HK-2 (cell line): ENCODE measurements at regions not wholly inside any gene's neighbourhood (a gene's known extent, or its start where the extent isn't known, plus 50 kb on each side); places are given as distances from the start of the nearest gene placed in this dataset.

Experiments
- DNase-seq: peaks from one replicate; pipeline ENCODE4 v3.0.0-alpha.2; 2018; ENCODE audit not compliant: unreplicated experiment

DNA sequence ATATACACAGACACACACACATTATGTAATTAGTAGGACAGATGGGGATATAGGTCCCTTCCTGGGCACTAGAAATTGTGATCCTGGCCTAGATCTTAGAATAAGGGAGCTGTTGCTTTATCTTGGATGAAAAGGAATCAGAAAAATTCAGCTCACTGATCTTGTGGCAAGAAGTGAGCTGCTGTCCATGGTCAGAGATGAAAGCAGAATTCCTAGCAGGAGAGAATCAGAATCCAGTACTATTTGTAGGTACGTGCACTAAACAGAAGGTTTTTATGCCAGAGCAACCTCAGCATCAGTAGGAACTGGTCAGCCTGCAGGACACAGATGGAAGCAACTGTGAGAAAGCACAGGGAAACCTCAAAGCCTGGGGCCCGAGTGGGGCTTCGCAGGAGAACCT lies 549.2 kb upstream of the POM121L12 start:
- DNase-seq = no peak

DNA sequence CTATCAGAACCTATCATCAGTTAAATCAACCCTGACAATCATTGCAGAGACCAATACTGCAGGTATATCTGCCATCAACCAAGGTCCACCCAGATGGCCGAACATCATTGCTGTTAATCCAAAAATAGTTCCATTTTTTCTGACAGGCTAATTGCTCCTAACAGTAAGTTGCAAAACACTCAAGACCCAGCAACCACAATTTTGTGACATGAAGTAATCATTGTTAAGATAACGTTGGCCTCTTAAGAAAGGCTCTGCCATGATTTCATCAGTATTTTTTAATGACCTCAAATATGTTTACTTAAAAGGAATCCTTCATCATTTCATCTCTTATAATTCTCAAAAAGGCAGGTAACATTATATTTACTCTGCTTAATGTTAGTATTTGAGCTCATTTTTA lies 553.4 kb upstream of the POM121L12 start:
- DNase-seq = no peak

DNA sequence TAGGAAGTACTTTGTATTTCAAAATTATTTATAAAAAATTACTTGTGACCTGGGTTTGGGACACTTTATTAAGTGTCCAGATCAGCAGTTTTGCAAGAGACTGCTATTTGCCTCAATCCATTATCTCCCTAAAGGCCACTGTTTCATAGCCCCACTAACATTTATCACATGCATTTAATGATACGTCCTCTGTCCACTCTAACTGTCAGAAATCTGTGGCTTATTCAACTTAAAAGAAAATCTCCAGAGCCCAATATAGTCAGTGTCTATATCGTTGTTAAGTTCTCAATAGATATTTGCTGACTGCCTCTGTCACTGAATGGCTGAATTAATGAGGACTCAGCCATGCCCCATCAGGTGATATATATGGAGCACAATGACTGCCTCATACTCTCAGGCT lies 553.9 kb upstream of the POM121L12 start:
- no peak for DNase-seq

DNA sequence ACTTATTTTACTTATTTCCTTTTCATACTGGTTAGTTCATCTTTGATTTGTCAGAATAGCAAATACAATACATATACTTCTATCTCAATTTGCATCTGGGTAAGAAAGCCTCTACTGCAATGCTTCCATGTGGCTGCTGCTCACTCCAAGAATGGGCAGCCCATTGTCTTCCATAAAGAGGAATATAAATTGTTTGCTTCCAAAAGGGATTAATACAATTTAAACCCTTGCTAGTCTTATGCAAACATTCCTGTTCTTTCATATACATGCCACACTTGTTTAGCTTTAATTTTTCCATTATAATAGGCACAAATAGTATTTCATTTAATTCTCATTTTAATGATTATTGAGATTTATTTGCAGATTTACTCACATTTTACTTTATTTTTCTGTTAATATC lies 555.4 kb upstream of the POM121L12 start:
- DNase-seq = no peak

DNA sequence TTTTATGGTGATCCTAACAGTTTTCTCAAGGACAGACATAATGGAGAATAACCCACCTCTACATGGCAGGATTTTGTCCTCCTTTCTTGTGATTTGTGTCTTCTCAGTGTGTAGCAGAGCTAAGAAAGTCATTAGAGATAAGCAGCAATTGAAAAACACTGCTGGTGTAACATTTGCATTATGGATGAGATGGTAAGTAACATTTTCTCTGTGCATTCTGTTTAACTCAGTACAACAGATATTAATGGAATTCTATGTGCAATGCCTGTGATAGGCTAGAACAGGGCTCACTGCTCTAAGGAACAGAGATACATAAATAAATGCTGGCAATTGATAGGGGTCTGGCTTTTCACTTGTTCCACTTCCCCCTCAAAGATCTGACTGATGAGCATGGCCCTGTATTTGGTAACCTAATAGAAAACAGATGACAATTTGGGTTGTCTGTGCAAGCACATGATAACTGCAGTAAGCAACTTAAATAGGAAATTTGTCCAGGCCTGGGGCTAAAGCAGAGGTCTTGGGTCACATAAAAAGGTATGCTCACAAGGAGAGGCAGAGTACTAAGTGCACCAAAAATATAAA lies 560.3 kb upstream of the POM121L12 start:
- DNase-seq = no peak

DNA sequence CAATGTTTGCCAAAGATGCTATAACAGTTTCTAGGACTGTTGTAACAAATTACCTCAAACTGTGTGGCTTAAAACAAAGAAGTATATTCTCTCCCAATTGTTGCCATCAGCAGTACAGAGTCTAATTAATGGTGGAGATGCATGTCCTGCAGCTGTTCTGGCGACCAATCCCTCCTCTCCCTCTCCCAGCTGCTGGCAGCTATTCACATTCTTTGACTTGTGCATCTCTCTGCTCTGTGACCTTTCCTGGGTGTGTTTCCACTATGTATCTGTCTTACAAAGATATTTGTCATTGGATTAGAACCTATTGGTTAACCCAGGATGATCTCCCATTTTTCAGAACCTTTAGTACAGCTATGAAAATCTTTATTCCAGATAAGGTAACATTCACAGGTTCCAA lies 561.7 kb upstream of the POM121L12 start:
- no peak for DNase-seq

DNA sequence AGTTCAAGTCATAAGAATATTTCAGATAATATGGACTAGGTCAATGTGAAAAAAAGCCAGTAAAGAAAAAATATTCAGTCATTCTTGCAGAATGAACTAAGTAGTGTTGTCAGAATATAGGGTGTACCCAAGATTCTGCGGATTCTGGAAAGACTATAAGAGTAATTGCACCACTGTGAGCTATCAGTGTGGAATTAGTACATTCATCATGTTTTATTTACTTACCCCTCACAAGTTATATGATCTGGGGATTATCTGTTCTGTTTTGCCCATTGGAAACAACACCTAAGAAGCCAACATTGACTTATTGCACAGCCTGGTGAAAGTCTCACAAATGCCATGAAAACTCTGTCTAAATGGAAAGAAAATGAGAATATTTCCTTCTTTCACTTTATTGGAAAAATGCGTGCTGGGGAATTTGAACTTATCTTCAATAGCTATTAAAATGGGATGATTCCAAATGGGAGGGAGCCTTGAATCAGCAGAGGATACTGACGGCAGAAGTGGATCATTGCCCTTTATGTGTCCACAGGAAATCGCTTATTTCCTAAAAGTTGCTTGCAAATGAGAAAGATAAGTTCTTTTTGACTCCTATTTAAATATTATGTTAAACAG lies 563.3 kb upstream of the POM121L12 start:
- DNase-seq = no peak

DNA sequence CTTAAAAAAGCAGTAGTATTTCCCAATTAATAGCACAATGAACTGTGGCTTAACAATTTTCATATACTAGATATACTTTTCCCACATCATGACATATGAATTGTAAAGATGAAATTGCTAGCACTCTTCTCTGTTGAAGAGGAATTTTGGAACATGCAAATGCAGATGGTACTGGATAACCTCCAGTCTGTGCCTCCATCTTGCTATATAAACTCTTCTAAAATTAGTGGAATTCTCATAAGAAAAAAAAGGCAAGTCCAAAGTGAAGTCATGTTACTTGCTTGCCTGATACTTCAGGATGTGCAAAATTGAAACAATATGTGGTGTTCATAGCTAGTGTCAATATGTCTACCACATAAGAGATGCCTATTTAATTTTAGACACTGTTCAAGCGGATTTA lies 570.2 kb upstream of the POM121L12 start:
- no peak for DNase-seq

DNA sequence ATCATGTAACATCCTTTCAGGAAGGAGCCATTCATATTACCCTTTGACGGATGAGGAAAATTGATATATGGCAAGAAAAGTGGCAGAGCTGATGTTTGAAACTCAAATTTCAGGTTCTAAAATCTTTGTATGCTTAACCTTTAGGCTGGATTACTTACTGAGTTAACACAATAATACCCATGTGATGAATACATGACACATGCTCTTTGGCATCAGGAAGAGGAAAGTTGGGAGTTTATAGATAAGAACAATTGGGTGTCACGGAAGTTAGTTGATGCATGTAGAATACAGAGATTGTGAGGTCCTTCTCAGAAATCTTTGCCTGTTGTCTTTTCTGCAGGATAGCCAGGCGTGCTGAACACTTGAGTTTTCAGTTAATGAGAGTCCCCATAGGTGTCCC lies 572.1 kb upstream of the POM121L12 start:
- no peak for DNase-seq

DNA sequence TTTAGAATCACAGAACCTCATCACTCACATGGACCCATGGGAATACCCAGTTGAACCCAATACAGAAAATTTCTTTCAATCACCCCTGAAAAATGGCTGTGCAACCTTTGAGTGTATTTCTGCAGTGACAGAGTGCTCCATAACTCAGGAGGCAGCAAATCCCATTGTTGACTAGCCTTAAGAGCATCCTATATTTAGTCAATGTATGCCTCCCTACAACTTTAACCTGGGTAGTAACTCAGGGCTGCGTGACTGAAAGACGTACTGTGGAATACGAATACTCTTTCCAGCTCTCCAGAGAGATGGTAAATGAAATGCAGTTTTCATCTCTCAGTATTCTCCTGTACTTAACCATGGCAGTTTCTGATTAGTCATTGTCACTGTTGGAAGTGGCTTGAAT lies 573.0 kb upstream of the POM121L12 start:
- no peak for DNase-seq

DNA sequence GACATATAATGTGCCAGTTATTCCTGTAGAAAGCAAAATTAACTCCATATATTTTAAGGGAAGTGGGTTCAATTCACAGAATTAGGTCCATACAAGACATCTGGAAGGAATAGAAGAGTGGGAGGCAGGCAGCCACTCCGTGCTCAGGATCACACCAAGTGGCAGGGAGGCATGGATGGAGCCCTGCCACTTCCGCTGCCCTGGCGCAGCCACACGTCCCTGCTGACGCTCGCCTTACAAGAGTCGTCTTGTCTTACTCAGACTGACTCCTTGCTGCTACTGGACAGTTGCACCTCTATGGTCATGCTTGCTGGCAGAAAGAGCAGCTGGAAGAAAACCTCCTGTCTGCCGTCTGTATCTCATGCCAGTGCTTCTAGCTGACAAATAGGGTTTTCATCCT lies 579.9 kb upstream of the POM121L12 start:
- no peak for DNase-seq

DNA sequence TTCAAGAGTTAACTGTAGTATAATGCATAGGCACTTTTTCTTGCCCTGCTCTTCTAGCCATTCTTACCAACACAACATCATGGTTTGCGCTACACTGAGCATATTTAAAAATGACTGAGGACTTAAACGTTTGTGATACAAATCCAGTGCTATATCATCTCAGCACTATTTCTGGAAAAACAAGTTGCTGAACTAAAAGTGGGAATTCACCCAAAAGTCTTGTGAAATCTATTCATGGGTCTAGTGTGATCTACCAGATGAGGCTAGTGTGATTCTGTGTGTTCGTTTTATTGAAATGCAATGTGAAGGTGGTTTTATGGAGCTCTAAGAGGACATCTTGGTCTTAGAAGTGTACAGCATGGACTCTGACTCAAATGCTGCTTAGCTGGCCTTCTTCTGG lies 584.6 kb upstream of the POM121L12 start:
- no peak for DNase-seq

DNA sequence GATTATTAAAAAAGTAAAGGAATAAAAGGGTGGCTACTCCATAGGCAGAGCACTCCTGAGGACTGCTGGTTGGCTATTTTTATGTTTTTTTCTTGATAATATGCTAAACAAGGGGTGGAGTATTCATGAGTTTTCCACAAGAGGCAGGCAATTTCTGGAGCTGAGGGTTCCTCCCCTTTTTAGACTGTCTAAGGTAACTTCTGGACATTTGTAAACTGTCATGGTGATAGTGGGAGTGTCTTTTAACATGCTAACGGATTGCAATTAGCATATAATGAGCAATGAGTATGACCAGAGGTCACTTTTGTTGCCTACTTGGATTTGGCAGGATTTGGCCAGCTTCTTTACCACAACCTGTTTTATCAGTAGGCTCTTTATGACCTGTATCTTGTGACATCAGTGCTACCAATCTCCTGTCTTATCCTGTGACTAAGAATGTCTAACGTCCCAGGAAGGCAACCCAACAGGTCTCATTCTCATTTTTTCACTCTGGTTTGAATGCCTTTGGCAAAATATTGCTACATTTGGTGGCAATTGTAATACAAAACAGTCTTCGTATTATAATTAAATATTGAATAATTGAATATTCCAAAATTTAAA lies 587.8 kb upstream of the POM121L12 start:
- DNase-seq = no peak

DNA sequence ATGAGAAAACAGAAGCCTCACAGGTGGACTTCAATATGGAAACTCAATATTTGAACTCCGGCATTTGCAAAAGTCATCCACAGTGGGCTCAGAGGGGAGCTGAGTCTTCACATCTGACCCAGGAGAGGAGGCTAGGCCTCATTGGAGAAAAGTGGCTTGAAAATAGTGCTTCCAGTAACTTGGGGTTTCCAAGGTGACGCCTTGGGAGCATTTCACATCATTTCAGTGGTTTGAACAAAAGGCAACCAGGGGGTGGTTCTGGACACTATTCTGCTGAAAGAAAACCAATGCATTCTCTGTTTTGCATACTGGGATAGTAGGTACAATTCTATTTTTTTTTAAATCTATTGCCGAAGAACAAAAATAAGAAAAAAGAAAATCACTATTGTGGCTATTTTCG lies 599.2 kb upstream of the POM121L12 start:
- DNase-seq = no peak

DNA sequence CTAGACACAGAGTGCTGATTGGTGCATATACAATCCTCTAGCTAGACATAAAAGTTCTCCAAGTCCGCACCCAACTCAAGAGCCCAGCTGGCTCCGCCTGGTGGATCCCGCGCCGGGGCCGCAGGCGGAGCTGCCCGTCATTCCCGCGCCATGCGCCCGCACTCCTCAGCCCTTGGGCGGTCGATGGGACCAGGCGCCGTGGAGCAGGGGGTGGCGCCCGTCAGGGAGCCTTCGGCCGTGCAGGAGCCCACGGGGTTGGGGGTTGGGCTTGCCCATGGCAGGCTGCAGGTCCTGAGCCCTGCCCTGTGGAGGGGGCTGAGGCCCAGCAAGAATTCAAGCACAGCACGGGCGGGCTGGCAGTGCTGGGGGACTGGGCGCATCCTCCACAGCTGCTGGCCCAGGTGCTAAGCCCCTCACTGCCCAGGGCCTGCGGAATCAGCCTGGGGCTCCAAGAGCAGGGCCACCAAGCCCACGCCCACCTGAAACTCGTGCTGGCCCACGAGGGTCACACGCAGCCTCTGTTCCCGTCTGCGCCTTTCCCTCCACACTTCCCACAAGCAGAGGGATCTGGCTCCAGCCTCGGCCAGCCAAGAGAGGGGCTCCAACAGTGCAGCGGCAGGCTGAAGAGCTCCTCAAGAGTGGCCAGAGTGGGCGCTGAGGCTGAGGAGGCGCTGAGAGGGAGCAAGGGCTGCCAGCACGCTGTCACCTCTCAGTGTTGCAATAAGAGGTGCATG lies 604.2 kb upstream of the POM121L12 start:
- no peak for DNase-seq

DNA sequence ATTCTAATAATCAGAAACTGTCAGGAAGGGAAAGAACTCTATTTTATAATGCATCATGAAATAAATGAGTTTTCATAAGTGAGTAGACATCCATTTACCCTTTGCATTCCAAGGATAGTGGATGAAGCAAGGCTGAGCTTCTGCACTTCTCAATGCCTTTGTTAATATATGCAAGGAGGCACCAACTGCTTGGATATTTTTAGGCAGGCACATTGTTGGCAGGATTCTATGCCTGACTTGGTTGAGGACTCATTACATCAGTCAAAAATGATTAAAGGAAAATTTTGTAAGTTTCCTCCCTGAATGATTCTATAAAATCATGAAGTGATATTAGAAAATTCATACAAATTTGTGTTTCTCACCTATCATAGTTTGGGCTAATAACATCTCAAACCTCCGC lies 612.2 kb upstream of the POM121L12 start:
- DNase-seq = no peak

DNA sequence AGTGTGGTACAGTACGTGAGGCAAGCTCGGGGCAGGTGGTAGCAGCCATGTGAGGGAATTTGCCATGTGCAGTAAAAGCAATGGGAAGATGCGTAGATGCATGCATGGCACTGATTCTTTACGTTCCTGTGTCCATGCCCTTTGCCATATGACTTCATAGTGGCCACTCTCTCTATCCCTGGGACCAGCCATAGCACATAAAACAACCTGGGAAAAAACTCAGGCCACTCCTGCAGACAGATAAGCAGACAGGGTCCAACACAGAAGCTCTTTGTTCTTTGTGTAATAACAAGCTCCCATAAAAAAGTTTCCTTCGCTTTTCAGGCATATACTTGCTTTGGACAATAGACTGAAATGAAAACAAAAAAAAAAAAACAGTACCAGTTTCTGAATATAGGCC lies 622.4 kb upstream of the POM121L12 start:
- DNase-seq = no peak

DNA sequence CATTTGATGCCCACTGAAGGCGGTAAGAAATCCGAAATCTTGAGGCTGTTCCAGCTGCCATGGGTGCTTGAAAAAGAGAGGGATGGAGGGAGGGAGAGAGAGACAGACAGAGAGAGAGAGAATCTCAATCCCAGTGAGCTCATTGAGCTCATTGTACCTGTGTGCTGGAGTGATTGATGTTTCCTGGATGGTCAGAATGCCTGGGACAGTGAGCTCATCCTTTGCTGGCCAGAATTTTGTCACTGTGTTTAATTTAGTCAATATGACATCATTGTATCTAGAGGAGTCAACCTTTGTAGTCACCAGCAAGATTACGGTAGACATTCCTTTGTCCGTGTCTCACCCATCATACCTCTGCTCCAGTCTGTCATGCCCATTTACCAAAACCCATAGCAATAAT lies 625.4 kb upstream of the POM121L12 start:
- DNase-seq = no peak

DNA sequence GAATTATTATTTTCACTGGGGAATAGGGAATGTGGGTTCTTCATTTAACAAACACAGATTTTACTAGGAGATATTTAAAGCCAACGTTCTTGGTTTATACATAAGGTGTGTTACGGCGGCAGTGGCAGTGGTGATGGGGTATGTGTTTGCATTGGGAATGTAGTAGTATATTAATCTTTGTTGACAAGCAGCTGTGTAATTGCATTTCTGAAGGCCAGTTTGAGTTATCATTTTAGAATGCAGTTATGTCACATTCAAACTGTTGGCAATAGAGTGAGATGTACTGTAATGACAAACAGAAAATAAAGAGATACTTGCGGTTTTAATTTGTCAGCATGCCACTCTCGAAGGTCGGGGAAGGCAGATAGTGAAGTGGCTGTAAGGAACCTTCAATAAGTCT lies 628.6 kb upstream of the POM121L12 start:
- no peak for DNase-seq

DNA sequence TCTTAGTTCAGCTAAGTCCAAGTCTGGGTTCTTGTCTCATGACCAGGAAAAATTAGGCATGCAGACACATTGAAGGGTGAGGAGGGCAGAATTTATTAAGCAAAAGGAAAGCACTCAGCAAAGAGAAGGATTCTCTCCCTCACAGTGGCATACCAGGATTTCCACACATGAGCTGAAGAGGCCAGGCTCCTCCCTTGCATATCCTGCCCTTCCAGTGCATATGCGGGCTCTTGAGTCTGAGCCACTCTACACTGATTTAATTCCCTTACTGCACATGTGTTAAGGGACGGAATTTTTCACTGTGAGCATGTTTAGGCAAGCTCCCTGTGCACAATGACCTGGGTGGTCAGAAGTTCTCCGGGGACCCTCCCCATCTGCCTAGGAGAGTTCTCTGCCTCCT lies 652.7 kb upstream of the POM121L12 start:
- DNase-seq = no peak

DNA sequence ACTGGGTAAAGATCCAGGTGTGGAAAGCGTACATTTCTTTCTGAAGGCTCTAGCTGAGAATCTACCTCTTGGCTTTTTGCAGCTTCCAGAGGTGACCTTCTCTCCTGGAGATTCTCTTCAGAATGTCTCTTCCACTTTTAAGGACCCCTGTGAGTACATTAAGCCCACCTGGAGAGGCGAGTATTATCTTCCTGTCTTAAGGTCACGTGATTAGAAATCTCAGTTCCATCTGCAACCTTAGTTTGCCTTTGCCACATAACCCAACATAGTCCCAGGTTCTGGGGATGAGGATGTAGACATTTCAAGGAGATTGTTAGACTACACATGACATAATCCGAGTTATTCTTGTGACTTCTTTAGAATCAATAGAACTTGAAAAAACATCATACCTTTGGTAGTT lies 665.5 kb upstream of the POM121L12 start:
- DNase-seq = no peak

DNA sequence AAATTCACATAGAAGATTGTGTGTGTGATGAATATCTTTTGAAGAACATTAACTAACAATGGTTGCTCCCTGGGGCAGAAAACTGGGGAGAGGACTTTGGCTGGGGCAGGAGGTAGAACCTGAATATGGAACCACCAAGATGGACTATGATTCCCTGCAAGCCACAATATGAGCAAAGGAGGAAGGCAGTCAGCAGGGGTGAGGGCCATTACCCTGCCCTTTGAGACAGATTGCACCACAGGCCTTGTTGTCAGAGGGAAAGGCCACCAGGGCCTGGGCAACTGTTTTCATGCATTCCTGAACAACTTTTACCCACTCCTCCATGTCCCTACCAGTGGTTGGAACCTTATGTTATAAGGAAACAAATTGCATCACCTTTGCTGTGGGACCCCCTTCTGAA lies 670.1 kb upstream of the POM121L12 start:
- no peak for DNase-seq

DNA sequence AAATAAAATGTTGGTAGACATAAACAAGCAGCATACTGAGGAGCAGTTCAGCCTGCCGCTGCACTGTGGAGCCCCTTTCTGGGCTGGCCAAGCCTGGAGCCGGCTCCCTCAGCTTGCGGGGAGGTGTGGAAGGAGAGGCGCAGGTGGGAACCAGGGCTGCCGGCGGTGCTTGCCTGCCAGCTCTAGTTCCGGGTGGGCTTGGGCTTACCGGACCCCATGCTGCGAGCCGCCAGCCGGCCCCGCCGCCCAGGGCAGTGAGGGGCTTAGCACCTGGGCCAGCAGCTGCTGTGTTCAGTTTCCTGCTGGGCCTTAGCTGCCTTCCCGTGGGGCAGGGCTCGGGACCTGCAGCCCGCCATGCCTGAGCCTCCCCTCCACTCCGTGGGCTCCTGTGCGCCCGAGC lies 672.9 kb upstream of the POM121L12 start:
- no peak for DNase-seq
